ENCODE measurements at regions not wholly inside any gene's neighbourhood (a gene's known extent, or its start where the extent isn't known, plus 50 kb on each side); places are given as distances from the start of the nearest gene placed in this dataset.

DNA sequence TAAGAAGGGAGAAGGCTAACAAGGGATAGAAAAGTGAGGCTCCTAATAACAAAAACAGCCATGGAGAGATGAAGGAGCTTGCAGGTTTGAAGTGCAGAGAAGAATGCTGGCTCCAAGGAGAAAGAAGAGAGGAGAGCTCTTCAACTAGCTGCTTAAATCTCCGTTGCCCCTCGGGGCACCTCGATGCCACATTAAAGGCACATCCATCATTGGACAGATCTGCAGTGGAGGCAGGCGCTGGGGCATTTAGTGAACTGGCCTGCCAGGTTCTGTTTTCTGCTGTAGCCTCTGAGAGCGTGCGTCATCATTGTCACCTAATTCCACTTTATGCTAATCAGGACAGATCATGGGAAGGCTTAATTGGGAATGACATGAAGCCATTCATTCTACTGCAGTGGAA, 1426.2 kb upstream of the WWC1 start:
- no peak for DNase-seq (ENCODE audit: extremely low read depth, low read depth)
- no peak for TF ChIP-seq CTCF (IDR thresholded peaks at IDR 0.05; ENCODE audit: low read depth, low read length, missing control alignments)
- no peak overlapping the region for H3K4me3 ChIP-seq (replicated peaks; ENCODE audit: low read depth, low read length)

DNA sequence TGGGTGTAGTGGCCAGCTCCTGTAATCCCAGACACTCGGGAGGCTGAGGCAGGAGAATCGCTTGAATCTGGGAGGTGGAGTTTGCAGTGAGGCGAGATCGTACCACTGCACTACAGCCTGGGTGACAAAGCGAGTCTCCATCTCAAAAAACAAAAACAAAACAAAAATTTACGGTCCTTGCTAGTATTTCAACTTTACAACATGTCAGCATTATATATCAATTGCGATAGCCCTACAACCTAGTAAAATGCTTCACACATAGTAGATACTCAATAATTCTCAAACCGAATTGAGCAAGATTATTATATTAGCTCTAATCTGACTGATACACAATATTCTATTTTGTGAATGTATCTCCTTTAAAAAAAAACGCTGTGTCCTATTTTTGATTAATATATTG, 1411.0 kb upstream of the WWC1 start:
- no peak for TF ChIP-seq CTCF (IDR thresholded peaks at IDR 0.05; ENCODE audit: low read depth, low read length, missing control alignments)
- no peak for DNase-seq (ENCODE audit: extremely low read depth, low read depth)

GRCh38 chr5:166881802-166882201, 1409.6 kb upstream of the WWC1 start:
- TF ChIP-seq CTCF (IDR thresholded peaks at IDR 0.05; ENCODE audit: low read depth, low read length, missing control alignments) = no peak
- no peak overlapping the region for H3K4me3 ChIP-seq (replicated peaks; ENCODE audit: low read depth, low read length)
- DNase-seq (ENCODE audit: extremely low read depth, low read depth) = no peak

More for the DNA sequence above, 1411.0 kb upstream of the WWC1 start:
- H3K4me3 ChIP-seq (replicated peaks; ENCODE audit: low read depth, low read length) = no peak overlapping the region

DNA sequence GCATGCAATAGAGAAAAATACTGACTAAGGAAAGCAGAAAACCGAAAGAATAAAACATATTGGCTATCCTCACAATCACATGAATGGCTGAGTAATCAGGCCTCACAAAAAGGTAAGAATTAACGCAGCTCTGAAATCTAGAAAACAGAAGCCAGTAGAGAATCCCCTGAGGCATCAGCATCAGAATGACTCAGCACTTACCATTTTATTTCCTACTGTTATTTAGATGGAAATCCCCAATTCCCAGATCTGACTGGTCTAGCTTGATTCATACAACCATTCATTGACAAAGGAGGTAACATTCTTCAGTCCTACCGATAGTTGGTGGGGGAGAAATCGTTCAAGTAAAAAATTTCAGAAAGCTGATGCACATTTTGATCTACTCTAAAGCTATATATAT, 1408.4 kb upstream of the WWC1 start:
- no peak for TF ChIP-seq CTCF (IDR thresholded peaks at IDR 0.05; ENCODE audit: low read depth, low read length, missing control alignments)
- no peak for DNase-seq (ENCODE audit: extremely low read depth, low read depth)
- no peak overlapping the region for H3K4me3 ChIP-seq (replicated peaks; ENCODE audit: low read depth, low read length)

GRCh38 chr5:166898166-166898565, 1393.3 kb upstream of the WWC1 start:
- TF ChIP-seq CTCF (IDR thresholded peaks at IDR 0.05; ENCODE audit: low read depth, low read length, missing control alignments) = no peak
- H3K4me3 ChIP-seq (replicated peaks; ENCODE audit: low read depth, low read length) = no peak overlapping the region
- no peak for DNase-seq (ENCODE audit: extremely low read depth, low read depth)

GRCh38 chr5:166899343-166899742, 1392.1 kb upstream of the WWC1 start:
- DNase-seq (ENCODE audit: extremely low read depth, low read depth) = no peak
- no peak overlapping the region for H3K4me3 ChIP-seq (replicated peaks; ENCODE audit: low read depth, low read length)
- TF ChIP-seq CTCF (IDR thresholded peaks at IDR 0.05; ENCODE audit: low read depth, low read length, missing control alignments) = no peak

DNA sequence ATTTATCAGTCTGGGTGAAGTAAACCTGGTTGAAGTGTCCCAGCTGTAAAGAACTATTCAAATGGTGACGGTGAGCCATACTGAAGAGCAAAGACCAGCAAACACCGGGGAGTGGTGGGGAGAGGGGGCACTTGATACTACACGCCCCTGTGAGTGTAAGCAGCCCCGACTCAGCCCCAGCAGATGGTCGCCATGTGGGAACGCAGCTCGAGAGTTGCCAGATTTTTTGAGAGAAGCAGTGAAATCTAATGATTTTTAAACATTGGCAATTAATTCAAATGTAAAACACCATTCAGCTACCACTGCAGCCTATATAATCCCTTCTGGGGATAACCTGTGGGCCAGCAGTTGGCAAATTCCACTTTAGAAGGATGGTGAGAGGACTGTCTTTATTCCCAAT, 1386.9 kb upstream of the WWC1 start:
- no peak for DNase-seq (ENCODE audit: extremely low read depth, low read depth)
- no peak overlapping the region for H3K4me3 ChIP-seq (replicated peaks; ENCODE audit: low read depth, low read length)
- TF ChIP-seq CTCF (IDR thresholded peaks at IDR 0.05; ENCODE audit: low read depth, low read length, missing control alignments) = no peak
